Germinal center (tissue), 1 donor: ENCODE measurements at regions not wholly inside any gene's neighbourhood (a gene's known extent, or its start where the extent isn't known, plus 50 kb on each side); places are given as distances from the start of the nearest gene placed in this dataset.

Experiments used
- DNase-seq: peaks from one replicate; pipeline ENCODE4 v3.0.0; 2012; ENCODE audit warnings: mixed read lengths, low spot score

DNA sequence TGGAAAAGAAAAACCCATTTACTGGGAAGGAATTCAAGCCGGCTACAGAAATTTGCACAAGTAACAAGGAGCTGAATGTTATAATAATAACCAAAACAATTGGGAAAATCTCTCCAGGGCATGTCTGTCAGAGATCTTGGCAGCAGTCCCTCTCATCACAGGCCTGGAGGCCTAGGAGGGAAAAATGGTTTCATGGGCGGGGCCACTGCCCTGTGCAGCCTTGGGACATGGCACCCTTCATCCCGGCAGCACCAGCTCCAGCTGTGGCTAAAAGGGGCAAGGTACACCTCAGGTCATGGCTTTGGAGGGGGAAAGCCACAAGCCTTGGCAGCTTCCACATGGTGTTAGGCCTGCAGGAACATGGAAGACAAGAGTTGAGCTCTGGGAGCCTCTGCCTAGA lies 513.1 kb upstream of the CNKSR2 start:
- DNase-seq, result no peak

DNA sequence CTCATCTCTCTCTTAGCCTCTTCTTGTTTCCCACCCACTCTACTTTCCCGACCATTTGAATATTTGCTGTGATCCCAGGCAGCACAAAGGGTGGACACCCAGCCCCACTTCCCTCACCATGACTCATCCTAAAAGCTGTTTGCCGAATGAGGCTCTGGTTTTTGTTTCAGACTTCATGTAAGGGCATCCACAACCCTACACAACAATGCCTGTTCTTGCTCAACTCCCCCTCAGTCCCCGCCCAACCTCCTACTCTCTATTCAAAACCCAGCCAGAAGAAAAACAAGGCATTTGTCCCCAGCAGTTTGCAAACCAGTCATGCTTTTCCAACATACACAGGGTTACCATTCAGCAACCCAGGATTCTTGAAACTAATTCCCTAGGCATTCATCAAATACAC lies 516.5 kb upstream of the CNKSR2 start:
- no peak for DNase-seq

DNA sequence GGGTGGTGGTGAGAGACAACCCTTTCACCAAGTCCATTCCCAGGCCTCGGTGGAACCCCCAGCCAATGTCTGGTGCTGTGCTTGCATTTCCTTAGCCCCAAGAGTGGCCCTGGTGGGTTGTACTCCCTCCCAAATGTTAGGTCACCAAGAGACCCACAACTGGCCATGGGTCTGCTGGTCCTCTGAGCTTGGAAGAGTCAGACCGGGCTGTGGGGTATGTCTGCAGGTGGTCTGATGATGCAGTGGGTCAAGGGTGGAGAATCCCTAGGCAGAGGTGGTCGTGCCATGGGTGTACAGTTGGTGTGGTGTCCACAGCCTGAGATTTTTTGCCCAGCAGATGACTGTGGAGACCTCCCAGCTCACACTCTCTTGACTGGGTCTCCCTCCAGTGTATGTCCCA lies 535.7 kb upstream of the CNKSR2 start:
- no peak for DNase-seq

DNA sequence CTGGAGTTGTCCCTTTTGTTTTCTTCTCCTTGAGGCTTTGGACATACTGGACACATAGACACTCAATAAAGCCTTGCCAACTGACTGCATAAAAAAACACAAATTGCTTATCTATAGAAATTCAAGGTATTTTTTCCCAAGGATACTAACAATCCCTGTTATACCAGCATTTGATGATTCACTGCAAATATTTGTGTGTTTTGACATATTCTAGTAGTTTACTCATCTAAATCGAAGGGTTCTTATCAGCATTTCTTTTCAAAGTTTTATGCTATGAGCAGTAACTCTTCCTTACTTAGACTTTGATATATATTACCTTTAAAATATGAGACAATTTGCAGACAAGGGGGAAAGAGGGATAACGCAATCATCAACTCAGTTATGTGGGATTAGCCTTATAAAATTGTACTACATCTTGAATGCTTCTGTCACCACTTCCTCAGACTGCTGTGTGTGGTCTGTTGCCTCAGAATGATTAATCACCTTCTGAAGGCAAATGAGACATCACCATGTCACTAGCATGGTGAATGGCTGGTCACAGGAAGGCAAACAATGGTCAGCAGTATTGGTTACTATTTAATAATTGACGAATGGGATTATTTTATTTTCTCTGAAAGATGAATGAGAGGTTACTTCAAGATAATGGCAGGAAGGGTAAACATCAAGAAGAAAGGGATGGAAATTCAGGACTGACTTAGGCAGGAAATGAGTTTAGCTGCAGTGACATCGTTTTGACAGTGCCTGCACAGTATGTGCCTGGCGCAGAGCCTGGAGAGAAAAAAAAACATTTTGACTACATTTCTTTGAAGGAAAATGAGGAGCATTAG lies 544.3 kb upstream of the CNKSR2 start:
- no peak for DNase-seq

DNA sequence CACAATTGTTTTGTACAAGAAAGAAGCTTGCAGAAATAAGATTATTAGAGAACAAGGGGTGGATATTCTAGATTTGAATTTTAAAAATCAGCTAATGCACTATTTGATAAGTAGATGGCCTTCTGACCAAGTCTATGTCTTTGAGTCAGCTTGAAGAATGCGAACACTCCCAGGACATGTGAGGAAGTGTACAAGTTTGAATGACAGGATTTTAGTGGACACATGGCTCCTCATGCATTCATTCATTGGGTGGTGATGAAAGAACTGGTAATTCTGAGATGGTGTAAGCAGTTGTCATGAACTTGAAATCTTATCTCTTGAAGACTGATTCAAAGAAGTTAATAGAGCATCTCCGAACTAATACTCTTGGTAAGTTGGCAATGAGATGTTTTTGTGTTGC lies 548.2 kb upstream of the CNKSR2 start:
- no peak for DNase-seq

DNA sequence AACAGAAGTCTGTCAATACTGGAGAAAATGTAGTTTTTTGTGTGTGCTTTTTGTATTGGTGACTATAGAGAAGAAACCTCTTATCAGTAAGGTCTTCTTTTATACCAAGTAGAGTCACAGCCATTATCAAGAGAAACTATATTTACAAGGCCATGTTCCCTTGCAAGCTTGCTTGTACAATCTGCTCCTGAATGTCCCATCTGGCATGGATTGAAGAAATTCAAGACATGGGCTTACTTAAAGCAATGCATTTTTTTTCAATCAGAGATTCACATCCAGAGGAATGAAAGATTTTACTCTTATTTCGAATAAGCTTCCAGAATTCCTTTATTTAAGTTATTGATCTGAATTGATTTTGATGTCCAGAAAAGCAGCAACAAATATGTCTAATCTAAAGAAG lies 537.3 kb upstream of the RPS6KA3 start:
- no peak for DNase-seq

DNA sequence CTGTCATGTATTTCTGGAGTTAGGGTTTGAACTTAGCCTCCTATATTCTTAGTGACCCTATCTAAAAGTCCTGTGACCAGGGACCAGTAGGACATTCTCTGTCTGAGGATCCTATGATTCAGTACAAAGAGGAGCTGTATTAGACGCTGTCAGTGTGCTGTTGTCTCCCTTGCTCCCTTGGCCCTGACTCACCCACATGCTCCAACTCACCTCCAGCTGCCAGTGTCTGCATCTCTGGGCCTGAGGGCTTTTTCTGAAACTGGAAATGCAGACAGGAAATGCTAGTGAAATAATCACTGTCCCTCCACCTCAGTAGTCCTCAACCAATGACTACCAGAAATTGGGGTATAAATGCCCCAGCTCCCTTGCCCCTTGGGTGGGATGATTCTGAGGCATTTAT lies 535.3 kb upstream of the RPS6KA3 start:
- no peak for DNase-seq

DNA sequence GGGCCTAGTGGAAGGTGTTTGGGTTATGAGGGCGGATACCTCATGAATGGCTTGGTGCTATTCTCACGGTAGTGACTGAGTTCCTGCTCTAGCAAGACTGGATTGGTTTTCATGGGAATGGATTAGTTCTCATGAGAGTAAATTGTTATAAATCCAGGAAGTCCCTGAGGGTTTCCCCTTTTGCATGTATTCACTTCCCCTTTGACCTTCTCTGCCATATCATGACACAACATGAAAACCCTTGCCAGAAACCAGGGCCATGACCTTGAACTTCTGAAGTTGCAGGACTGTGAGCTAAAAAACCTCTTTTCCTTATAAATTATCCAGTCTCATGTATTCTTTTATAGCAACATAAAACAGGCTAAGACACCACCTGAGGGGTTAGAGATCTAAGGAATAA lies 529.7 kb upstream of the RPS6KA3 start:
- DNase-seq, result no peak

DNA sequence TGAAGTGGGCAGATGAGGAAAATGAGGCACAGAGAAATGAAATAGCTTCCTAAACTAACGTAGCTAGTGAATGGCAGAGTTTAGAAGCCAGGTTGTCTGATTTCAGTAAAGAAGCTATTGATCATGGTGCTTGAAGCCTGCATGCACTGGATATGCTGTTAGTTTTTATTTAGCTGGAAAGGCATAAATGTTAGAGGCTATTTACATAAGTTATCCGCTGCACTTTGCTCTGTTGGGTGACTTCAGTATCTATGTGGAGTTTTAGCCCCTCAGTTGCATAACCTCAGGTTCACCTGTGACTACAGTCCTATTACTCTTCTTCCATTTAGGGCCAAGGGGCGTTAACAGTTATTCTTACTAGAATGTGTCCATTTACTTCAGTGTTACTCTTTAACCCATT lies 522.4 kb upstream of the RPS6KA3 start:
- no peak for DNase-seq

DNA sequence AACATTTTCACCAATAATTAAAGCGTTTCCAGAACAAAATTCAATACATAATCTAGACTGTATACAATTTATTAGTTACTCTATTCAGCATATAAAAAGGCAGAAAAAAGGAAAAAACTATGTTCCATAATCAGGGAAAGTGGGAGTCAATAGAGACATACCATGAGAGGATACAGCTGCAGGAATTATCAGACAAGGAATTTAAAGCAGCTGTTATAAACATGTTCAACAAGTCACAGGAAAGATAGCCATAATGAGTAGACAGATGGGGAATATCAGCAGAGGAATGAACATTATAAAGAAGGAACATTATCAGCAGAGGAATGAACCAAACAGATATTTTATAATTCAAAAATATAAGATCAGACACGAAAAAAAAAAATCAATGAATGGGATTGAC lies 500.6 kb upstream of the RPS6KA3 start:
- no peak for DNase-seq

DNA sequence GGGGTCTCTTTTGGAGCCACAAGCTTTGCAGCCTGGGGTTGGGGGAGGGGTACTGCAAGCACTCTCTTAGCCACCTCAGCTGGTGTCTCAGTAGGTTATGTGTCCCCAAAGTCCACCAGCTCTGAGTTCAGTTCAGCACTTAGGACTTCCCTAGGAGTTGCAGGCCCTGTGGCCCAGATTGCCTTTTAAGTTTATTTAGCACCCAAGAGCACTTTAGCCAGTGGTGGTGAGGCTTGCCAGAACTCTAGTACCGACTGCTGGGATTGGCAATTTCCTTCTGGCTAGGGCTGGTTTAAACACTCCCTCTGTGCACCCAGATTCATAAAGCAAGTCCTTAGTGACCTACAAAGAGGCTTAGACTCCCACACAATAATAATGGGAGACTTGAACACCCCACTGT lies 489.9 kb upstream of the RPS6KA3 start:
- no peak for DNase-seq

DNA sequence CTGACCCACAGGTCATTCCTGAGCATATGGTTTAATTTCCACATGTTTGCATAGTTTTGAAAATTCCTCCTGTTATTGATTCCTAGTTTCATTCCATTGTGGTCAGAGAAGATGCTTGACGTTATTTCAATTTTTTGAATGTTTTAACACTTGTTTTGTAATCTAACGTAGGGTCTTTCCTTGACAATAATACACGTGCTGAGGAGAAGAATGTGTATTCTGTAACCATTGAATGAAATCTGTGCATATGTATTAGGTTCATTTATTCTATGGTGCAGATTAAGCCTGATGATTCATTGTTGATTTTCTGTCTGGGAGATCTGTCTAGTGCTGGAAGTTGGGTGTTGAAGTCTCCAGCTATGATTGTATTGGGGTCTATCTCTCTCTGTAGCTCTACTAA lies 486.4 kb upstream of the RPS6KA3 start:
- no peak for DNase-seq

DNA sequence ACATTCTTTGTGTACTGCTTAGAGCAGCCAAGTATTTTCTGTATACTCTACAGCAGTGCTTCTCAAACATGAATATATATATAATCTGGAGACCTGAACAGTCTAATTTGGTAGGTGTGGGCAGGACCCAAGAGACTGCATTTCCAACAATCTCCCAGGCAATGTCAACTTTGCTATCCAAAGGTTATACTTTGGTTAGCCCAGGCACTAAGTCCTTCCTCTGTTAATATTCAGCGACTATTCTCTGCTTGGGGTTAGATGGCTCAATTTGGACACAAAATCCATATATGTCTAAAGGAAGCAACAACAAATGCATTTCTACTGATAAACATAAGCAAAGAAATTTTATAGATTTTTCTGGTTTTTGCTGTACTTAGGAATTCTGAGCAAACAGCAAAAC lies 480.0 kb upstream of the RPS6KA3 start:
- DNase-seq, result no peak

DNA sequence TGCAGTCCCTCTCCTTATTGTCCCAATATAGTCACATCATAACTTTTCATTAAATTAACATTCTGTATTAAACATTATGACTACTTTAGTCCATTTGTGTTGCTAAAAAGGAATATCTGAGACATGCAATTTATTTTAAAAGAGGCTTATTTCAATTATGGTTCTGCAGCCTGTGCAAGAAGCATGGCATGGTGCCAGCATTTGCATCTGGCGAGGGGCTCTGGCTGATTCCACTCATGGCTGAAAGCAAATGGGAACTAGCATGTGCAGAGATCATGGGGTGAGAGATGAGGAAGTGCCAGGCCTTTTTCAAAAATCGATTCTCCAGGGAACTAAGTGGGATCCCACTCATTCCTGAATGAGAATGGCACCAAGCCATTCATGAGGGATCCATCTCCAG lies 476.3 kb upstream of the RPS6KA3 start:
- DNase-seq, result no peak

DNA sequence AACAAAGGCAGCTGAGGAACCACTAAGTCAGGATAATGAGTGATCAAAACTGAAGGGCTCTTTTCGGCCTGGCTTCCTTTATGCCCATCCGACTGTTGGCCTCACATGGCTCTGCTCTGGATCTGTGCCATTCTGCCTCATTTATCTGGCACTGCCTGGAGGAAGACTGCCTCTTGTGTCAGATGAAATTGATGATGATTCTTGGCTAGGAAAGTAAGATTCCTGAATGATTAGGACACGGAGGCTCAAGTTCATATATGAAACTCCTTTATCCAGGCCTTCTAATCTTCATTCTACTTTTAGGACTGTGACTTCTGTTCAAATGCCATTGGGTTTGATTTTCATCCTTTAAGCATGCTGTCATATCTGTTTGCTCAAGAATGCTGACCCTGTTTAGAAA lies 475.4 kb upstream of the RPS6KA3 start:
- no peak for DNase-seq

DNA sequence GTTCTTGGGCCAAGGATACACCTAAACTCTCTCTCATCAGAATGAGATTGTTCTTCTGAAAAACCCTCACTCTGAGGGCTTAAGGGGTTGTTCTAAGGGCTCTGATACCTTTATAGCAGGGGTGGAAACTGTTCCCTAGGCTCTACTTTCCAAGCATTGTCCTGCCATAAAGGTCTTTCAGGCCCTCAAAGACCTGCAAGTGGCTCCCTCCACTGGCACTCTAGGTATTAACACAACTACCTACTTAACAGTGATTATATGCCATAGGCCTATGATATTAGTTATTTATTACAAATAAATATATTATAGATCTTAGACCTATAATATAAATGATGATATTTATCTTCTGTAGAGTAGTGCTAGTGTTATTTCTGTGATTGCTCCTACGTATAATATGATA lies 473.7 kb upstream of the RPS6KA3 start:
- no peak for DNase-seq

DNA sequence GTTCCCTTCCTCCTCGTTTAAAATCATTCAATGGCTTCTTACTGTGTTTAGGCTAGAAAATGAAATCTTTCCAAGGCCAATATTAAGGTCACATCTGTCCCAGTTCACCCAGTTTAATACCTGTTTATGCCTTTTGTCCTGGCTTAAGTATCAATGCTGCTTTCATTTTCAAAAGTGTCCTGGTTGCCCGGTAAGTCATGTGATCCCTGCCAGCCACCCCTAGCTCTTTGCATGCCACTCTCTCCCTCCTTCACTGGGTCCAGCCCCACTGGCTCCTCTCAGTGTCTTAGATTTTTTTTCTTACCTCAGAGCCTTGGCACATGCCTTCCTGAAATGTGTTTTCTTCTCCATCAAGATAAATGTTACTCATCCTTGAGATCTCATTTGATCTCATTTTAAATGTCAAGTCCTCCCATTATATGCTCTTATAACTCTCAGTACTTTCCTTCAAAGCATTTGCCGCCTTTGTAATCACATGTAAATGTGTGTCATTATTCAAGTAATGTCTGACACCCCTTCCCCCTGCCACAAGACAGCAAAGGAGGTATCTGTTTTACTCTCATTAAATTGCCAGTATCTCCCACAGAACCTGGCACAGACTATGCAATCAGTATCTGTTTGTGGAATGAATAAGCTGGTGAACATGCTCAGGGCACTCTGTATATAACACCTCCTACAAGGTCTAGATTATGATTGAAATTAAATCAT lies 472.5 kb upstream of the RPS6KA3 start:
- DNase-seq, result no peak

DNA sequence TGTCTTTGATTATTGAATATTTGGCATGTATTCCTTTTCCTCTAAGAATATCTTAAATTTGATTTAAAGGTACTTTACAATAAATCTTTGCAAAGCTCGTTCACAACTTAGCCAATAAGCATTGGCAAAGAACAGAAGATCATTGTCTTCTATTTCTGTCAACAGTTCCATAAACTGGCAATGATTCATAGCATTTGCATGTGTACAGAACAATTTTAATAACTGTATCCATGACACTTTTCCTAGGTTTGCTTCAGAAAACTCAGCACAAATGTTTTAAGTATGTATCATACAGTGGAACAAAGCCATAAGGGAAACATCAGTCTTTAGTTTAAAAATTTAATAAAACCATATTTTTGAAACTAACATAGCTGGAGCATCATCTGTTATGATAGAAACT lies 462.7 kb upstream of the RPS6KA3 start:
- DNase-seq, result no peak

DNA sequence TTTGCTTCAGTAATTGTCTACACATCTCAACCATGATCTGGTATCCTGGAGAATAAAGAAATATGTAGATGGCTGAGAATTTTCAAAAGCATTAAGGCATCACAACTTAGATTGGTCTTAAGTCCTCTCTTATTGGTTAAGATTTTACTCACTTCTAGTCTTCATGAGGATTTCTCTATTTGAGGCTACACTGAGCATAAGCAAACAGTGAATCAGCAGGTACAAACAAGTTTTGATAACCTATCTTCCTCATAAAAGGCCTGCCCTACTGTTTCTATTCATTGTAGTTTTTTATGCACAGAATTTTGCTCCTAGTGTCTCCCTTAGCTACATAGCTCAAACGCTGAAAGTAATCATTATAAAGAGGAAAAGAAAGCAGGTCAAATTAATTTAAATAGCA lies 460.7 kb upstream of the RPS6KA3 start:
- DNase-seq, result no peak

DNA sequence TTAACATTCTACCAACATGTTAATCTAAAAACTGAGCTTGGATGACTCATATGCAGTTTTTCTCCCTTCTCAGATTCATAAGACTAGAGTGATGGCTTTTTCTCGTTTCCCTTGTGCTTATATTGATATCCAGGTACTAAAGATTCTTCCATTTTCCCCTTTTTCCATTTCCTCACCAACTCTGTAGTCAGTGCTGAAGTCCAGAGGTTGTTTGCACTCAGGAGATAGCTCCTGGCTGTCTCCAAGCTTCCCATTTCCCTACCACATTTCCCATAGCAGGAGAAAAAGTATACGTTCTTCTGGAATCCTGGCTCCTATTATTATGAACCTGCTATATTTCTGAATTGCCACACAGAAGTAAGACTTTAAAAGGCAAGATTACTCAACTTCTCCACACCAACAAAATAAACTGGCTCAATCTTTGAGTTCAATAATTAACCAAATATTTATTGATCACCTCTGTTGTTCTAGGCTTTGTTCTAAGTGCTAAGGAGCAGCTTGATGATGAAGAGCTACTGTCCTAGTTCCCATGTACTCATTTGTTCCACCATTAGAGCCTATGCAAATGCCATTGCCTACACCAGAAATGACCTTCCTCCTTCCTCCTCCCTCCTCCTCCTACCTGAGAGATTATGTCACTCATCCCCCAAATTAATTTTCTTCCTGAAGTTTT lies 454.4 kb upstream of the RPS6KA3 start:
- DNase-seq, result no peak

DNA sequence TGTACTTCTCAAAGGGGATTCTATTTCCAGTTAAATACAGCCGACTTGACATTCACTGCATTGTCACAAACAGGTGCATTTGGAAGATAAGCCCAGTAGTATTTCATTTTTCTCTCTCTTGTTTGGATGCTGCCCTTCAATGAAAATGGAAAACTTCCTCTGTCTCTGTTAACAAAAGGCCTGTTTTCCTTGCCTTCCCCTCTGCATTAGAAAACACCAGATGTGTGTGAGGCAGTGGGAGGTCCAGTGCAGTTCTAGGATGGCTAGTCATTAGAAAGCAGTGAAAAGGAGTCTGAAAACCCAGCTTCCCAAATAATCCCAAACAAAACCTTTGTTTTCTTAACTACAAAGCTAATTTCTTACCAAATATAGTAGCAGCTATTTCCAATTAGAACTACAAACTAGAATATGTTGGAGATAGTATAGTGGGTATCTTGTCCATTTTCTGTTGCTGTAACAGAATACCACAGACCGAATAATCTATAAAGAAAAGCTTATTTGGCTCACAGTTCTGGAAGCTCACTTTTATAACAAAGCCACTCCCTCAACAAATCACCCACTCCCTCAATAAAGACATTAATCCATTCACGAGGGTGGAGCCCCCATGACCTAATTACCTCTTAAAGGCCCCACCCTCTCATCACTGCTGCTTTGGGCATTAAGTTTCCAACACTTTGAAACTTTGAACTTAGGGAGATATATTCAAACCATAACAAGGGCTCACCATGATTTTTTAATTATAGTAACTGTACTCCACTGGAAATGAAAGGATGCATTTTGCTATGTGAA lies 452.1 kb upstream of the RPS6KA3 start:
- DNase-seq, result no peak

DNA sequence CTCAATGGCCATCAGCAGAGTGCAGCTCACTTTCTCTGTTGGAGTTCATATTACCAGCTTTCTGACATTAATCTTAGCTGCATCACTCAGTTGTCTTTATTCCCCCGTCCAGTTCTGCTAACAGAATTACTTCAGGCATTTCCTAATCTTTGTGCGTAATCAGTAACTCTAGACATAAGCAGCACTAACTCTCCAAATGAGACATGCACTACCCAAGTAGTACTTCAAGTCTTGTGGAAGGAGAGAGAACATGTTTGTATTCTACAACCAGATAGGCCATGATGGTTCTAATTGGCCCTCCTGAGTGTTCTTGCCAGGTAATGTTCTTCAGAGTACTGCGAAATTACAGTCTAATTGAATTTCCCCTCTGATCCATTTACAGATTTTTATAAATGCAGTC lies 448.5 kb upstream of the RPS6KA3 start:
- no peak for DNase-seq

DNA sequence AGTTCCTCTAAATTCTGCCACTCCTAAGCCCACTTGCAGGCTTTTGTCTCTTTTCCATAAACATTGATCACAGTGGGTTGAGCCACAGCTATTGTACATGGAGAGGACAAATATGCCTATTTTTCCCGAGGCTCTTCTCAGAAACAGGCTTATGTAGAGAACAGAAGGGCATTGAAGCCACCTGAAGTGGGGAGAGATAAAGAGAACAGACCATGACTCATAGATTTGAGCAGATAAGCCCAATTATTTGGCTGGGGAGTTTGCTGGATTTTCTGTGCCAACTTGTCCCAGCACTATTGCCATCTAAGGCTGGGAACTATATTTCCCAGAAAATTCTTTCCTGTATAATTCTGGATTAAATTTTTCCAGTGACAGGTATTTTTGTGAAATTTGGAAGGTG lies 446.1 kb upstream of the RPS6KA3 start:
- no peak for DNase-seq
